ENCODE measurements at regions not wholly inside any gene's neighbourhood (a gene's known extent, or its start where the extent isn't known, plus 50 kb on each side); places are given as distances from the start of the nearest gene placed in this dataset.

GRCh38 chr2:42928692-42929545 is 136.5 kb upstream of the HAAO start:
- TF ChIP-seq CTCF (conservative IDR thresholded peaks at IDR 0.05) (no peak; the same call in 1 of the 2 replicates), ZFX (IDR thresholded peaks at IDR 0.05) (no peak)
